GM19238 (cell line): ENCODE measurements at regions not wholly inside any gene's neighbourhood (a gene's known extent, or its start where the extent isn't known, plus 50 kb on each side); places are given as distances from the start of the nearest gene placed in this dataset.

ENCODE experiments used
- DNase-seq: peaks from one replicate; pipeline ENCODE4 v3.0.0; 2011; ENCODE audit warnings: low spot score; ENCODE audit not compliant: insufficient read length

- DNase-seq = no peak
These were observed 145.8 kb upstream of the UNC5B start for GRCh38 chr10:71066600-71066999.

DNA sequence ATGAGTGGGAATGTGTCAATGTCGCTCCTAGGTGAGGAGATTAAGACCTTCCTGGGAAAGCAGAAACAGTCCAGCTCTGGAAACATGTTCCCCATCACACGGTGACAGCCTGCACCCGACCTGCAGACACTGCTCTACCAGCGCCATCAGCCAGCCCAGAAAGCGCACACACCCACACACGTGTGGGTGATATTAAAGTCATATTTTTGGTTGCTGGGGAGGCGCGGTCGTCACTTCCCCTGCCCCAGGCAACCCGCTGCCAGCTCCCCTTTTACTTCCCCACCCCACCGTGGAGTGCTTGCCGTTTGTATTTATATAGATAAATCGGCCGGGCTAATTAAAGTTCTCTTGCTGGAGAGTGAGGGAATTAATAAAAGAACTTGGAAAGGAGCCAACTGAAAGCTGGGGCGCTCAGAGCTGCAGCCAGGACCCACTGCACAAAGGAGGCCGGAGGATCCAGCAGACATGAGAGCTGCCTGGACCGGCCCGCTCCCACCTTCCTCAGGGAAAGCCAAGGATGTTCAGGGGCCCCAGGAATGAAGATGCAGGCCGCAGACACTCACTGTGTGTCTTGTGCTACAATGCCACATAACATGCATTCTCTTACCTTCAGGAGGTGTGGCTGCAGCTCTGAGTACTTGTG is 145.2 kb upstream of the UNC5B start:
- no peak for DNase-seq

DNA sequence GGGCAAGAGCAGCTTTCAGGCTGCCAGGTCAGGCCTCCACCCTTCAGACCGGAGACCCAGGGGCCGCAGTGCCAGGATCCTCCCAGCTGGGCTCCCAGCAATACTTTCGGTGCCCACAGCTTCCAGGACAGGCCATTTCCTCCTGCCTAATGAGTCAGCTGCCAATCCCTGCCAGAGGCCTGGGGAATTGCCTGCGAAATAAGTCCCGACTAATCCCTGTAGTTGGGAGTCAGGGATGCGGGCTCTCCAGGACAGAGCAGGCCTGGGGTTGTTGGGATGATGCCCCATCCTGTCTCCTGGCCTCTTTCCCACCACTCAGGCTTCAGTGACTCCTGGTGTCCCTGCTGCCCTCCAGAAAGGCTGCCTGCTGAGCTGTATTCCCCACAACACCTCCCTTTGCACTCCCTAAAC is 143.5 kb upstream of the UNC5B start:
- DNase-seq = no peak

DNA sequence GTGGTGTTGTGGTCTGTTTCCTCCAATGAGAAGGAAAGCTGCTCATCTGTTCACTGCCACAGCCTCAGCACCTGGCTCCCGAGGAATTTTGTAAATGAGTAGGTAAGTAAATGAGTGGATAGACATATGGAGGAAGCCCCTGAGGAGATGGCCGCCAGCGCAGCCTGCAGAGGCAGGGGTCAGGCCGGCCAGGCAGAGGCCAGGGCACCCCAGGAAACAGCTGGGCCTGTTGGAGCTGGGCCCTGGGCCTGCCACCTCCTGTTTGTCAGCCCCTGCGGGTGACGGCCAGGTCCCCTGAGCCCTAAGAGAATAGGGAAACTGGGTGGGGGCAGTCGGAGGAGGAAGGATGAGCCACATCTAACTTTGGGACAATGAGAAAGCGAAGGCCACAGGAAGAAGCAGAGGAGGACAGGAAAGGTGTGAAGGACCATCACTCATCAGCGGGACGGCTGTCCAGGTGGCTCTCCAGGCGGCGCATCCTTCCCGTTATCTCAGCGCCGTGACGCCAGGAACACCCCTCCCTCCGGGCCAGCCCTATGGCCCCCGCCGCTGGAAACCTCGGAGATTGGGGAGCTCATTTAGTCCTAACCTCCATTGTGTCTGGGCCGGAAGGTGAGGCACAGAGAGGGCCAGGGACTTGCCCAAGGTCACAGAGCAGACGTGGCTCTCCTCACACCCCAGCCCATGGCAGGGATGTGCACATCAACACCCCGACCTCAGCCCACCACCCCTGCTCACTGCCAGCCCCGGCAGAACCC is 142.3 kb upstream of the UNC5B start:
- DNase-seq = no peak

GRCh38 chr10:71070741-71071140 is 141.6 kb upstream of the UNC5B start:
- DNase-seq = no peak

- DNase-seq = no peak
These were observed 140.1 kb upstream of the UNC5B start for GRCh38 chr10:71072131-71072822.

GRCh38 chr10:71072823-71073210 is 139.6 kb upstream of the UNC5B start:
- no peak for DNase-seq

DNA sequence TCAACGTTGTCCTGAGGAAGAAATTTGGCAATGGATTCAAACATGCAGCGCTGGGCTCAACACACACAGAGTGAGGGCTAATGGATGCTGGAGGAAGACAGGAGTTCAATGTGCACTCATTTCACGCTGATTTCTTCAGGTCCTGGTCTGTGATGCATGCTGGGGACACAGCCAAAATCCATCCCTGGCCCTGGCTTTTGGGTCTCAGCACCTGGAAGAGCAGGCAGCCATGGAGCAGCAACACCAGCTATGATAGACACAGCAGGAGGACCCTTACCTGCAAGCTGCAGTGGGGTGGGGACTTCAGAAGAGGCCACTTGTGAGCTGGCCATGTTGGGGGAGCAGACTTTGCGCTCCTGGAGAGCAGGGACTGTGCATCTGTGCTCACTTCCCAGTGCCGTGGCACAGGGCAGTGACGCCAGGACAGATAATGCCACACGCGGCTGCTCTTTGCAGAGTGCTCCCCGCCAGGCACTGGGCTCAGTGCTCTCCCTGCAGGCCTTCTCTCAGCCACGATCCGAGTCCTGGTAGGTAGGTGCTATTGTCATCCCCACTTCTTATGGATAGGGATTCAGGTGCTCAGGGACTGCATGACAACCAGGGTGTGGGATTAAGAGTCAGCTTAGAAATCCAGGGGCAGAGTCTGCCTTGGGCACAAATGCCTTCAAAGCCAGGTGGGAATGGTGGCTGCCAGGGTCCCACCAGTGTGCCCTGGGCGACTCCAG is 138.8 kb upstream of the UNC5B start:
- no peak for DNase-seq

- no peak for DNase-seq
These were observed 138.1 kb upstream of the UNC5B start for GRCh38 chr10:71074176-71074755.

GRCh38 chr10:71075086-71075758 is 137.1 kb upstream of the UNC5B start:
- no peak for DNase-seq

DNA sequence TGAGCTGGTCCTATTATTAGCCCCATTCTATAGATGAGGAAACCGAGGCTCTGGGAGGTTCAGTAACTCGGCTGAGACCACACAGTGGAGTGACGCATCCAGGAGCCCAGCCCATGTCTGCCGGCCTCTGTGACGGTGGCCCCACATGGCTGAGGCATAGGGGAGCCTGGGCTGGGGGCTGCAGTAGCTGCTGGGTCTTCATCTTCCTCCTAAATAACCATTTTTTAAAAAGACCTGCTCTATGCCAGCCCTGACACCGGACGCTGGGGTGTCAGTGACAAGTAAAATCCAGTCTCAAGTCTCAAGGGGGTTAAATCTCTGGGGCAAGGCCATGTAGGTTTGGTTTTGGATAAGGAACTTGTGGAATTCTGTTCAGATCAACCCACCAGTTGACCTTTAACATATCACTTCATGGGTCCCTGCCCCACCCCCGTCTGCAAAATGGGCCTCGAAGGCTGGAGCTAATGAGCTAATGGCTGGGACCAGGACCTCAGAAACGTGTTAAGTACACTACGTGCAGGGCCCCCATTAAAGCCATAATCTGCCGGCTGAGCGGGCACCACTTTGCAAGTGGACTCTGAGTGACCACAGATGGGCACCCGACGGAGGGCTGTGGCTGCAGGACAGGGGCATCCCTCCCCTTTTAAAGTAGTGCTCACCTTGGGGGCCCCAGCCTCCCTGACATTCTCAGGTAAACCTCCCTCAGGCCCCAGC is 136.5 kb upstream of the UNC5B start:
- no peak for DNase-seq

DNA sequence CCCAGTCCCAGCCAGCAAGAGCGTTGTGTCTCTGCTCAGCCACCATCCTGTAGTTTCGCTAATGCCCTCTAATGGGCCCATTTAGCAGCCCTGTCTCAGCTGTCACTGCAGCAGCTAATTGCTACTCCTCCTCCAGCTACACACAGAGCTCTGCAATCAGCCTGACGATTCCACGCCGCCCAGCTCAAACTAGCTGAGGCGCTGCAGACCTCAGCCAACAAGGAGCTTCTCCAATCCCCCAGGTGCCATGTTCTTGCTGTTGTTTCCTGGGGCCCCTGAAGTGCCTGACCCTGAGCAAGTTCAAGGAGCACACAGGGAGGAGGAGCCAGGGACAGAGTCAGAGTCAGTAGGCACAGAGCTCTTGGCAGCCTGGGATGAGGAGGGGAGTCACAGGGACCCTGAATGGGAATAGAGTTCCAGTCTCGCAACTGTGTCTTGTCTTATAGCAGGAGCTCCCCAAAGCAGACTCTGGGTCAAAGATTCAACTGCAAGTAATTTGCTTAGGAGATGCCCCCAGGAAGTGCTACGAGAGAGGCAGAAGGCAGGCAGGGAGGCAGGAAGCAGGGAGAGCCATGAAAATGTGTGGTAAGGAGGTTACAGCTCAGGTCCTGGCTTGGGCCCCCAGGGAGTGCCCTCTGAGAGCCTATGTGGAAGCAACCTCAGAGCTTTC is 135.8 kb upstream of the UNC5B start:
- DNase-seq = no peak

GRCh38 chr10:71077143-71077581 is 135.2 kb upstream of the UNC5B start:
- no peak for DNase-seq

- DNase-seq = no peak
These were observed 134.4 kb upstream of the UNC5B start for GRCh38 chr10:71077796-71078453.

DNA sequence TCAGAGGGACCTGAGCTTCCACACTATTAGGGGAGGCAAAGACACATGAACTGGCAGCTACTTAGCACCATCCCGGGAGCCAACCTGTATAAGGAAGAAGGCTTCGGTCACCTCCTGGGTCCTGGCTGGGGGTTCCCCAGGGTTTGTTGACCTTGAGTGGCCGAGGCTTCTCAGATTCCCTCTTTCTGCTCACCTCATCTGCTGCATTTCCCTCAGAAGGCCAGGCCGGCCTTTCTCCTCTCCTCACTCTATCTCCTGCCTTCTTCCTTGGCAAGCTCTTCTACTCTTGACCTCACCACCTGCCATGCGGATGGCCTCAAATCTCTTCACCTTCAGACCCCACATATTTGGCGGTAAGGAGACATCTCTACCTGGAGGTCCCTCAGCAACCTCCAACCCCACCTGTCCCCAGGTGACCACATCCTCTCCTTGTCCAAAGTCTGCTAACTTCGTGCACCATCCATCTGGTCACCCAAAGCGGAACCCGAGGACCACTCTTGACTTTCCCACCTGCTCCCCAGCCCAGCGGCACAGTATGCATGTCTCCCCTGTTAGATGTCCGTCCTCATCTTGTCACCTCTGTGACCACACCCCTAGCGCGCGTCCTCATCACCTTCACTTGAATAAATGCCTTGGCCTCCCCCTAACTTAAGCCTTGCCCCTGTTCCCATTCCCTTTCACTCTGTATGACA is 133.8 kb upstream of the UNC5B start:
- no peak for DNase-seq

GRCh38 chr10:71079761-71080380 is 132.5 kb upstream of the UNC5B start:
- no peak for DNase-seq

DNA sequence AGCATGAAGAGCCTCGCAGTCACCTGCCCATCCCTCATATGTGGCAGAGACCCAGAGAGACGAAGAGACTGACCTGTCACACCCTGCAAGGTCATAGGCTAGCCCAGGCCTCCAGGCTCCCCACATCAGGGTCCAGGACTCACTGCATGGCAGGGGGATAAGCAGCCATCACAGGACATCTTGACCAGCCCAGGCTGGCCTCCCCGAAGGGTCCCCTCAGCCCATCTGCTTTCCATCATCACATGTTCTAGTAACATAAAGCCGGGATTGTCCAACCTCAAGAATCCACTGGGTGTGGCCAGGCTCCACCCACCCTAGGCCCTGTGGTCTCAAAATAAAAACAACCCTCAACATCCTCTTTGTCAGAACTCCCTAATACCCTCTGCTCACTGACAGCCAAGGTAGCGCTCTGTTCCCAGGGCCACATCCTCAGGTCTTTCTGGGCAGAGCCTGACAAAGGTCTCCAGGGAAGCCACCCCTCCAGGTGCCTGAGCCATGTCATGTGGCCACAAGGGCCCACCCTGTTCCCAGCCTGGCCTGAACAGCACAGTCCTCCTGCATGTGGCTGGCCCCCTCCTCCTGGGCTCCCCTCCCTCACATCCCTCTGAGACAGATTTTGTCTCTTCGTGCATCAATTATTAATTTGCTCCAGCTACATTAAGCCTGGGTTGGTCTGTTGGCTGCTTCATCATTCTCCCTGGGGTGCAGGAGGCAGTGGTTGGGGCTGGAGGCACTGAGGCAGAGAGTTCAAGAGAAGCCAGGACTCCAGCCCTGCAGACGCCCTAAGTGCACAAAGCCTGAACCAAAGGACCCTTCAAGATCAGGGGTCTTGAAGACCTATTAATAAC is 131.8 kb upstream of the UNC5B start:
- no peak for DNase-seq
